A549 (cell line): ENCODE measurements at regions not wholly inside any gene's neighbourhood (a gene's known extent, or its start where the extent isn't known, plus 50 kb on each side); places are given as distances from the start of the nearest gene placed in this dataset.

Experiments used
- ATAC-seq, 2 experiments: fragments of 200-7000 bp in 1 of 2; fragments of >200 bp in 1 of 2; cut with Nextera tagmentation in 1 of 2; cut with Tn5 transposase in 1 of 2; 3 replicates each; pipeline versions ENCODE4 v1.8.0 to v1.9.1; 2018 to 2020; ENCODE audit warnings: mild to moderate bottlenecking in 1 of 2, moderate library complexity in 1 of 2
- CTCF ChIA-PET: fragments of 300-600 bp; sonication (Branson Sonifier 250); formaldehyde crosslinking; extraction: SDS; loops from one replicate; lab custom pipeline; 2021; ENCODE audit warnings: antibody characterized with exemption, inconsistent platforms; lab: Yijun Ruan, JAX
- POLR2A ChIA-PET: fragments of 350-600 bp; formaldehyde crosslinking; extraction: SDS; loops from one replicate; lab custom pipeline; 2021; ENCODE audit warnings: antibody characterized with exemption, inconsistent platforms; lab: Yijun Ruan, JAX
- DNase-seq, 2 experiments: peaks; one replicate each; pipeline versions ENCODE4 v3.0.0 to v3.0.0-alpha.2; 2011 to 2016; ENCODE audit warnings: low read depth in 1 of 2, low spot score in 1 of 2
- FAIRE-seq: peaks from 2 replicates; lab custom pipeline; 2011; peaks lifted over from hg19 to GRCh38; lab: Jason Lieb, UNC
- H3K27ac ChIP-seq, 2 experiments: fragments of >200 bp; sonication (Bioruptor Twin); formaldehyde crosslinking; 3 replicates each; pipeline ENCODE4 v1.5.1; 2016 to 2017
- H3K4me1 ChIP-seq: fragments of >200 bp; sonication (Bioruptor Twin); formaldehyde crosslinking; 3 replicates; pipeline ENCODE4 v1.6.1; 2016
- H3K4me2 ChIP-seq: fragments of >200 bp; sonication (Bioruptor Twin); formaldehyde crosslinking; 3 replicates; pipeline ENCODE4 v1.6.1; 2016
- H3K4me3 ChIP-seq: fragments of >200 bp; sonication (Bioruptor Twin); formaldehyde crosslinking; 3 replicates; pipeline ENCODE4 v1.5.1; 2016
- H3K9me3 ChIP-seq: fragments of >200 bp; sonication (Bioruptor Twin); formaldehyde crosslinking; 3 replicates; pipeline ENCODE4 v1.6.1; 2016
- CBX8 ChIP-seq: fragments of 200-600 bp; sonication (generic); IDR thresholded peaks from 2 replicates; pipeline ENCODE4 v1.6.1; 2016
- EHF ChIP-seq: fragments of 250-450 bp; sonication (Bioruptor Pico); IDR thresholded peaks from 2 replicates; pipeline ENCODE4 v1.5.0; 2020; ENCODE audit warnings: mild to moderate bottlenecking
- EHMT2 ChIP-seq: fragments of 200-600 bp; sonication (generic); IDR thresholded peaks from 2 replicates; pipeline ENCODE4 v1.6.1; 2016; ENCODE audit warnings: antibody characterized with exemption, low read depth, mild to moderate bottlenecking, moderate library complexity
- ESRRA ChIP-seq: fragments of 150-350 bp; IDR thresholded peaks from 2 replicates; pipeline ENCODE4 v1.6.1; 2014; ENCODE audit warnings: mild to moderate bottlenecking, low read length, borderline replicate concordance
- FOSB ChIP-seq: fragments of 250-450 bp; sonication (Bioruptor Pico); IDR thresholded peaks from 2 replicates; pipeline ENCODE4 v1.5.0; 2020; ENCODE audit warnings: mild to moderate bottlenecking, moderate library complexity
- FOSL2 ChIP-seq, 2 experiments: fragments of 450-650 bp in 1 of 2; fragments of >200 bp in 1 of 2; sonication (Bioruptor Twin) in 1 of 2; formaldehyde crosslinking; IDR thresholded peaks; 2 replicates each; pipeline versions ENCODE4 v1.5.0 to v1.6.1; 2016 to 2020; ENCODE audit warnings: mild to moderate bottlenecking in 1 of 2, moderate library complexity in 1 of 2
- FOXS1 ChIP-seq: fragments of 250-450 bp; sonication (Bioruptor Pico); IDR thresholded peaks from 2 replicates; pipeline ENCODE4 v1.5.0; 2020; ENCODE audit warnings: mild to moderate bottlenecking, moderate library complexity
- HEYL ChIP-seq: fragments of 250-450 bp; sonication (Bioruptor Pico); IDR thresholded peaks from 2 replicates; pipeline ENCODE4 v1.8.0; 2021; ENCODE audit warnings: mild to moderate bottlenecking, moderate library complexity
- HOXA7 ChIP-seq: fragments of 250-450 bp; sonication (Bioruptor Pico); IDR thresholded peaks from 2 replicates; pipeline ENCODE4 v1.5.0; 2020; ENCODE audit warnings: mild to moderate bottlenecking, moderate library complexity
- HOXB13 ChIP-seq: fragments of 250-450 bp; sonication (Bioruptor Pico); IDR thresholded peaks from 2 replicates; pipeline ENCODE4 v1.5.0; 2020; ENCODE audit warnings: low read depth, mild to moderate bottlenecking, moderate library complexity
- HOXB5 ChIP-seq: fragments of 250-450 bp; sonication (Bioruptor Pico); IDR thresholded peaks from 2 replicates; pipeline ENCODE4 v1.5.0; 2020; ENCODE audit warnings: mild to moderate bottlenecking, moderate library complexity
- MAFK ChIP-seq: fragments of 450-650 bp; IDR thresholded peaks from 2 replicates; pipeline ENCODE4 v1.6.1; 2014; ENCODE audit not compliant: partially characterized antibody
- MAZ ChIP-seq: fragments of 150-350 bp; IDR thresholded peaks from 2 replicates; pipeline ENCODE4 v1.6.1; 2014; ENCODE audit warnings: antibody characterized with exemption, low read depth, low read length, borderline replicate concordance
- NFE2L2 ChIP-seq: fragments of 150-350 bp; conservative IDR thresholded peaks from 2 replicates; pipeline ENCODE4 v1.6.1; 2014; ENCODE audit warnings: low read length
- PHF8 ChIP-seq: fragments of 200-600 bp; sonication (generic); IDR thresholded peaks from 2 replicates; pipeline ENCODE4 v1.6.1; 2016; ENCODE audit warnings: low read depth, mild to moderate bottlenecking, antibody characterized with exemption, moderate library complexity, borderline replicate concordance
- RFX5 ChIP-seq: fragments of 450-650 bp; IDR thresholded peaks from 2 replicates; pipeline ENCODE4 v1.7.1; 2014; ENCODE audit warnings: antibody characterized with exemption, mild to moderate bottlenecking, moderate library complexity
- RNF2 ChIP-seq: fragments of 200-600 bp; sonication (generic); IDR thresholded peaks from 2 replicates; pipeline ENCODE4 v1.6.1; 2016; ENCODE audit warnings: low read depth, mild to moderate bottlenecking, antibody characterized with exemption, moderate library complexity, borderline replicate concordance
- SREBF2 ChIP-seq: fragments of 450-650 bp; IDR thresholded peaks from 2 replicates; pipeline ENCODE4 v1.6.1; 2014; ENCODE audit warnings: mild to moderate bottlenecking, moderate library complexity
- TP53 ChIP-seq: fragments of 250-450 bp; sonication (Bioruptor Pico); IDR thresholded peaks from 2 replicates; pipeline ENCODE4 v1.5.0; 2021; ENCODE audit warnings: mild to moderate bottlenecking, moderate library complexity
- ZFP36 ChIP-seq: fragments of 450-650 bp; IDR thresholded peaks from 2 replicates; pipeline ENCODE4 v1.6.1; 2014; ENCODE audit warnings: borderline replicate concordance; ENCODE audit not compliant: partially characterized antibody
- WGBS: methylation state at CpG from one replicate; pipeline ENCODE4 v1.1.6; 2017; ENCODE audit errors: missing lambda C conversion rate; 5-methylcytosine and 5-hydroxymethylcytosine counted together
- TF ChIP-seq, protein P1 (sequence below): fragments of 250-450 bp; sonication (Bioruptor Pico); IDR thresholded peaks from 2 replicates; pipeline ENCODE4 v1.5.0; 2020; ENCODE audit warnings: low read depth, mild to moderate bottlenecking, moderate library complexity
- TF ChIP-seq, protein P2 (sequence below): IDR thresholded peaks from 2 replicates; pipeline ENCODE4 v1.6.1; 2012
- TF ChIP-seq, protein P3 (sequence below): fragments of >200 bp; sonication (Bioruptor Twin); formaldehyde crosslinking; IDR thresholded peaks from 3 replicates; pipeline ENCODE4 v1.6.1; 2016
- TF ChIP-seq, protein P4 (sequence below): IDR thresholded peaks from 2 replicates; pipeline ENCODE4 v1.6.1; 2012; ENCODE audit warnings: low read depth, borderline replicate concordance

DNA sequence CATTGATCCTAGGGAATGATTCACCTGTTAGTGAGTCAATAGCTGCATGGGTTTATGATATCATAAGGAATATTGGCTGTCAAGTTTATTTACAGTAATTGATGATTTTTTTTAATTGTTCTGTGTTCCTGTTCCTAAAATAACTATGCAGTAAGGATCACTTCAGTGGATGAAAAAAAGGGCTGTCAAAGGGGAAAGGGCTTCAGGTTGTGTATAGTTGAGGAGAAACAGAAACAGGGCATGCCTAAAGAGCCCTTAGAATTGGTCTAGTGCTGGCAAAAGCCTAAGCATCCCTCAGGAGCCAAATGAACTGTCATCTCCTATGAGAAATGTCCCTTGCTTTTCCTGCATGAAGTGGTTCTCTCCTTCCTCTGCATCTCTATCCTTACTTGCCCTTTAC lies 444.9 kb downstream of the RMST start (continued):
- TF ChIP-seq, protein P1, sequence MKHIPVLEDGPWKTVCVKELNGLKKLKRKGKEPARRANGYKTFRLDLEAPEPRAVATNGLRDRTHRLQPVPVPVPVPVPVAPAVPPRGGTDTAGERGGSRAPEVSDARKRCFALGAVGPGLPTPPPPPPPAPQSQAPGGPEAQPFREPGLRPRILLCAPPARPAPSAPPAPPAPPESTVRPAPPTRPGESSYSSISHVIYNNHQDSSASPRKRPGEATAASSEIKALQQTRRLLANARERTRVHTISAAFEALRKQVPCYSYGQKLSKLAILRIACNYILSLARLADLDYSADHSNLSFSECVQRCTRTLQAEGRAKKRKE (CRISPR knock-in tag) = no peak
- TF ChIP-seq FOSB (CRISPR knock-in tag) (no peak), EHMT2 (no peak), FOXS1 (CRISPR knock-in tag) (no peak), HOXB5 (CRISPR knock-in tag) (no peak), MAFK (no peak), NFE2L2 (no peak), ZFP36 (no peak)
- TF ChIP-seq, protein P2, sequence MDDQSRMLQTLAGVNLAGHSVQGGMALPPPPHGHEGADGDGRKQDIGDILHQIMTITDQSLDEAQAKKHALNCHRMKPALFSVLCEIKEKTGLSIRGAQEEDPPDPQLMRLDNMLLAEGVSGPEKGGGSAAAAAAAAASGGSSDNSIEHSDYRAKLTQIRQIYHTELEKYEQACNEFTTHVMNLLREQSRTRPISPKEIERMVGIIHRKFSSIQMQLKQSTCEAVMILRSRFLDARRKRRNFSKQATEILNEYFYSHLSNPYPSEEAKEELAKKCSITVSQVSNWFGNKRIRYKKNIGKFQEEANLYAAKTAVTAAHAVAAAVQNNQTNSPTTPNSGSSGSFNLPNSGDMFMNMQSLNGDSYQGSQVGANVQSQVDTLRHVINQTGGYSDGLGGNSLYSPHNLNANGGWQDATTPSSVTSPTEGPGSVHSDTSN = no peak
- TF ChIP-seq, protein P3, sequence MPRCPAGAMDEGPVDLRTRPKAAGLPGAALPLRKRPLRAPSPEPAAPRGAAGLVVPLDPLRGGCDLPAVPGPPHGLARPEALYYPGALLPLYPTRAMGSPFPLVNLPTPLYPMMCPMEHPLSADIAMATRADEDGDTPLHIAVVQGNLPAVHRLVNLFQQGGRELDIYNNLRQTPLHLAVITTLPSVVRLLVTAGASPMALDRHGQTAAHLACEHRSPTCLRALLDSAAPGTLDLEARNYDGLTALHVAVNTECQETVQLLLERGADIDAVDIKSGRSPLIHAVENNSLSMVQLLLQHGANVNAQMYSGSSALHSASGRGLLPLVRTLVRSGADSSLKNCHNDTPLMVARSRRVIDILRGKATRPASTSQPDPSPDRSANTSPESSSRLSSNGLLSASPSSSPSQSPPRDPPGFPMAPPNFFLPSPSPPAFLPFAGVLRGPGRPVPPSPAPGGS = no peak

DNA sequence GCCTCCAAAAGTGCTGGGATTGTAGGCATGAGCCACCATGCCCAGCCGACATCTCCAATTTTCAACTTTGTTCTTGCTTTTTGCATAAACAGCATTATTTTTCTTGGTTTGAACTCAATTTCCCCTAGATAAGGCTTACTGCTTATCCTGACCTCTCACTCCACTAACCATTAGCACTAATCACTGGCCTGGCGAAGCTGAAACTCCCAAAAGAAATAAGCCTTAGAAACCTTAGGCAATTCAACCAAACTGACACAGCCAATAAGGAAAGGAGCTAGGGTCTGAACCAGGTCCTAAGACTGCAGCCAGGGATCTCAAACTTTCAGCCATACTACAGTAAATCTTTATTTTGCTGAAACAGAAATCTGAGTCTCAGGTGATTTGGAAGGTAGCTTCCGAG lies 448.0 kb downstream of the RMST start:
- H3K4me2 ChIP-seq = no peak overlapping the region
- peak; percentile 9 for TF ChIP-seq MAFK
- TF ChIP-seq FOSB (CRISPR knock-in tag) = no peak
- TF ChIP-seq, all 56 proteins: peak for 1
- Histone ChIP-seq H3K4me1 (no peaks in the 10 kb centered on the region), H3K27ac (no peak overlapping the region), H3K4me3 (no peak overlapping the region), H3K9me3 (no peaks in the 10 kb centered on the region)
- ChIA-PET CTCF (no interaction called here), POLR2A (no interaction called here)
- no peak for FAIRE-seq
- WGBS = 15% methylated on average over 3 of the region's 3 CpGs
- DNase-seq = no peak
- no peak for ATAC-seq

DNA sequence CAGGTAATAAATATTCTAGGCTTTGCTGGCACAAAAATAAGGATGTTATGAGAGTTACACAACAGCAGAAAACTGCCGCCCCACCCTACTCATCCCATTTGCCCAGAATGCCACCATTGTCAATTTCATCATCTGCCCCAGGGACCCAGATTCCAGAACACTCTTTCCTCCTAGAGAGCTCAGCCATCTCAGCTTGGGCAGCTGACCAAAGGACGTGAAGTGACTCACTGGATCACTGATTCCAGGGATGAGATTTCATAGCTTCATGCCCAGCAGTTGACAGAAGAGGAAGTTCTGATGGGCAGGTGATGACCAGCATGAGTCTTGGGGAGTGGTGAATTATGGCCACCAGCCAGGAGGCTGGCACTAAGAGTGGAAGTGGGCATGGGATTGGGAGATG lies 450.3 kb downstream of the RMST start:
- Histone ChIP-seq H3K27ac (no peak overlapping the region), H3K9me3 (no peaks in the 10 kb centered on the region)
- TF ChIP-seq HOXB13 (CRISPR knock-in tag) (no peak), PHF8 (no peak), FOSL2 (IDR thresholded peaks at IDR 0.05) (no peak), FOSL2 (CRISPR knock-in tag; IDR thresholded peaks at IDR 0.05) (no peak), HEYL (CRISPR knock-in tag) (no peak), HOXA7 (CRISPR knock-in tag) (no peak), RNF2 (no peak), NFE2L2 (no peak), TP53 (CRISPR knock-in tag) (no peak), MAZ (no peak), SREBF2 (no peak), EHF (CRISPR knock-in tag) (no peak), ESRRA (no peak), CBX8 (no peak), RFX5 (no peak)
- TF ChIP-seq, protein P4, sequence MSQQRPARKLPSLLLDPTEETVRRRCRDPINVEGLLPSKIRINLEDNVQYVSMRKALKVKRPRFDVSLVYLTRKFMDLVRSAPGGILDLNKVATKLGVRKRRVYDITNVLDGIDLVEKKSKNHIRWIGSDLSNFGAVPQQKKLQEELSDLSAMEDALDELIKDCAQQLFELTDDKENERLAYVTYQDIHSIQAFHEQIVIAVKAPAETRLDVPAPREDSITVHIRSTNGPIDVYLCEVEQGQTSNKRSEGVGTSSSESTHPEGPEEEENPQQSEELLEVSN = no peak
- TF ChIP-seq, all 56 proteins: peak for 0
- ATAC-seq (no peak), DNase-seq (peak in 1 of 2 experiments; percentile 4), FAIRE-seq (no peak)
- WGBS = 0% methylated on average over 2 of the region's 2 CpGs
- ChIA-PET CTCF (interaction anchor here (0.9 kb wide), 1 partner anchor 197 kb away, joined by 3 read pairs; no protein-coding TSS in a partner anchor), POLR2A (no interaction called here)
- Histone ChIP-seq H3K4me2 (no peak overlapping the region), H3K4me1 (no peaks in the 10 kb centered on the region), H3K4me3 (no peak overlapping the region)
